GM21717 (cell line): ENCODE measurements at regions not wholly inside any gene's neighbourhood (a gene's known extent, or its start where the extent isn't known, plus 50 kb on each side); places are given as distances from the start of the nearest gene placed in this dataset.

Experiments
- ATAC-seq: cut with Tn5 transposase; IDR thresholded peaks from one replicate; pipeline ENCODE4 v1.9.1; 2021; ENCODE audit warnings: mild to moderate bottlenecking, moderate library complexity; ENCODE audit not compliant: unreplicated experiment

DNA sequence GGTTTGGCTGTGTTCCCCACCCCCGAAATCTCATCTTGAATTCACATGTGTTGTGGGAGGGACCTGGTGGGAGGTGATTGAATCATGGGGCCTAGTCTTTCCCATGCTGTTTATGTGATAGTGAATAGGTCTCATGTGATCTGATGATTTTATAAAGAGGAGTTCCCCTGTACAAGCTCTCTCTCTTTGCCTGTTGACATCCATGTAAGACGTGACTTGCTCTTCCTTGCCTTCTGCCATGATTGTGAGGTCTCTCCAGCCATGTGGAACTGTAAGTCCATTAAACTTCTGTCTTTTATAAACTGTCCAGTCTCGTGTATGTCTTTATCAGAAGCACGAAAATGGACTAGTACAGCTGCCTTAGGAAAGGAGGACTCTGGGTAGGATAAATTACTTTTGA lies 976.7 kb downstream of the MCTP2 start:
- ATAC-seq: no peak

DNA sequence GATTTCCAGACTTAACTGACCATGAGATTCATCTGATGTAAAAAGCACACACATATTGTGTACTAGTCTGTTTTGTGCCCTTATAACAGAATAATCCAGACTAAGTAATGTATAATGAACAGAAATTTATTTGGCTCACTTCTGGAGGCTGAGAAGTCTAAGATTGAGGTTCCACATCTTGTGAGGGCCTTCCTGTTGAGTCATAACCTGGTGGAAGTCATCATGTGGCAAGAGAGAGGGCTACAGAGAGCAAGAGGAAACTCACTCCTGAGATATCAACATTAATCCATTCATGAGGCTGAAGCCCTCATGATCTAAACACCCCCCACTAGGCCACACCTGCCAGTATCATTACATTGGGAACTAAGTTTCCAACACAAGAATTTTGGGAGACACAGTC lies 977.6 kb downstream of the MCTP2 start:
- no peak for ATAC-seq

DNA sequence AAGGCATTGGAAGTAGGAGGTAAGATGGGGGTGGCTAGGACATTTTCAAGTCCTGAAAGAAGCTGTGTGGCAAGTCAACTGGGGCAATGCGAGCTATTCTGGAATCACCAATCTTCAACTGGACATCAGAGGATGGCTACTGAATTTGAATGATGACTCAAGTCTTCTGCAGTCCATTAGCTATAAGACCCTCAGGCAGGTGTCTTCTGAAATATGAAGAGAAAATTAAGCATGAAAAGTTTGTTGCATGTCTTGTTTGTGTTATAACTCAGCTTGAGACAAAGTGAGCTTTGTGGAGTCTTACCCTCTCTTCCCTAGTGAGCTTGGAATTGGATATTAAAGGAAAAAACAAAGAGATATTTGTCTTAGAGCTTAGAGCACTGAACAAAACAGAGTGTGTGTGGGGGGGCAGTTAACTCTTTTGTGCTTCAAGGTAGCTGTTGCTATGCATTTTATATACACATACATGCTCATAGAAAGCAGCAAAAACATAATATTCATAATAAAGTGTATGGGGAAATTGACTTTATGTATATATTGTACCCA lies 979.1 kb downstream of the MCTP2 start:
- no peak for ATAC-seq

DNA sequence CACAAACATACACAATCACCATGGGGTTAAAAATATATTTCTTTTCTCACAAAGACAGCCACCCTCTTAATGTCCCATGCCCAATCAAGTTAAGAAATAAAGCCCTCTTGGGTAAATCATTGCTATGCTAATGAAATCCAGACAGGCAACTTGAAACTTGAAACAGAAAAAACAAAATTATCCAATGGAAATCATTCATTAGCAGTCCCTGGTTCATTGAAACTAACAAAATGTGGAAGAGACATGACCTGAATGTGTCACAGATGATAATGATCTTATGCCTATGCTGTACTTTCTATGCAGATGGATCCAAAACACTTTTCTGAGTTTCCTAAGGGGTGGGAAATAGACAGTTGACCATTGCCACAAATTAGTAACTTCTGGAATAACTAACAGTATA lies 983.7 kb downstream of the MCTP2 start:
- ATAC-seq: no peak

DNA sequence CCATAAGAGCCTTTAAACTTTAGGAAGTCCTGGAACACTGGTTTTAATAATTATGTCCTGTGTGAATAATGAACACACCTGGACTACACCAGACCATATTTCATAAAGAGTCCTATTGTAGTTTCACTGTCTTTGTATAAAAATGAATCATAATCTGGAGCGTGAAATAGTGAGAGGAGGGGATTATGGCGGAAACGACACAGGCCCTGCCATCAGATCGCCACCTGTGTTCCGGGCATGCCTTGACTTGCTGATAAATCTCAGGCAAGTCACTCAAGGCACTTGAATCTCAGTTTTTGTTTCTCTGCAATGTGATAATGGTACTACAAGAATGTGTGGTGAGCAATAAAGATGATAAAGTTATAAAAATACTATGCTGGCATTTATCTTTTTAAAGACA lies 995.5 kb downstream of the MCTP2 start:
- ATAC-seq: no peak

DNA sequence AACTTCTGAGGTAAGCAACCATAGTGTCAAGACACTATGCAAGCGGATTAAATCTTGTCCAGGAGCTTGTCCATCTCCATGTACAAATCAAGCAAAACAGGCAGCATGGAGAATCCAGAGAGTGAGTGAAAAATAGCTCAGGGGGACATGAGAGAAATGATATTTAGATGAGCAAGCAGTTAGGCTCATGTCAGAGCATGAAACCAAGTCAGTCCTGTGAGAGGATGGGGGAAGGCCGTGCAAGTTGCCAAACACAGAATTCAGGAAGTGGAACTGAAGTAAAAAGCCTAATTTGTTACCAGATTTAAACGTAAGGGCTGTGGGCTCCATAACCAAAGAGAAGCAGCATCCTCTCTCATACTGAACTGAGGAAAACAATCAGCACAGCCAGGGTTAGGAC lies 995.9 kb downstream of the MCTP2 start:
- no peak for ATAC-seq

DNA sequence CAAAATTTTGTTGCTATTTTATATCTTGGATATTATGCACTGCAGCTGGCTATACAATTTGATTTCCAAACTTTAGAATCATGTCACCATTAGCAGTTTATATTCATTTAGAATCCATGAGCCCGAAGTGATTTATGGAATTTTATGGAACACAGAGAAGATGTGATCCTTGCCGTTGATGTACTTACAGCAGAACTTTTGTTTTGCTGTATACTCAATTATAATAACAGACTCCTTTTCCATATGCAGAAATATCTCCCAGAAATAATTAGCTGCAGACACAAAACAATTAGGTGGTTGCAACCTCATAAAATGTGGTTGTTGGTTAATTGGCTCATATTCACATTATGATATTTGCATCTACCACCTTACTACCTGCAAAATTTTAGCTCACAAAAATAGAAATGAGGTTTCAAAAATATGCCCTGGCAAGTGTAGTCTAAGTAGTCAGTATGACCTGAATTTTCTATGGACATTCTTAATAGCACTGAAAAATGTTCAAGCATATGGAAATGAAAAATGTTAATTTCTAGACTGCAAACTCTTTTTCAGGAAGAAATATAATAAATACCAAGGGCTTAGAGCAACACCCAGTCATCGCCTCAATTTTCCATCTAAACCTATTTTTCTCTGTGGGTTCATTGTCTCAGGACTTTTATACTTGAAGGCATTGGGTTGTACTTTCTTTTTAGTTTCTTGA lies 997.6 kb downstream of the MCTP2 start:
- ATAC-seq: no peak

DNA sequence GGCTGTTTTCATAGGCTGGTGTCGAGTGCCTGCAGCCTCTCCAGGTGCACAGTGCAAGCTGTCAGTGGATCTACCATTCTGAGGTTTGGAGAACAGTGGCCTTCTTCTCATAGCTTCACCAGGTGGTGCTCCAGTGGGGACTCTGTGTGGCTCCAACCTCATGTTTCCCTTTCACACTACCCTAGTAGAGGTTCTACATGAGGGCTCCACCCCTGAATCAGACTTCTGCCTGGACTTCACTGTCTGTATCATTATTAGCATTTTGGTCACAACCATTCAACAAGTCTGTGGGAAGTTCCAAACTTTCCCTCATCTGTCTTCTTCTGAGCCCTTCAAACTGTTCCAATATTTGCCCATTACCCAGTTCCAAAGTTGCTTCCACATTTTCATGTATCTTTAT lies 1003.7 kb downstream of the MCTP2 start:
- ATAC-seq: no peak

DNA sequence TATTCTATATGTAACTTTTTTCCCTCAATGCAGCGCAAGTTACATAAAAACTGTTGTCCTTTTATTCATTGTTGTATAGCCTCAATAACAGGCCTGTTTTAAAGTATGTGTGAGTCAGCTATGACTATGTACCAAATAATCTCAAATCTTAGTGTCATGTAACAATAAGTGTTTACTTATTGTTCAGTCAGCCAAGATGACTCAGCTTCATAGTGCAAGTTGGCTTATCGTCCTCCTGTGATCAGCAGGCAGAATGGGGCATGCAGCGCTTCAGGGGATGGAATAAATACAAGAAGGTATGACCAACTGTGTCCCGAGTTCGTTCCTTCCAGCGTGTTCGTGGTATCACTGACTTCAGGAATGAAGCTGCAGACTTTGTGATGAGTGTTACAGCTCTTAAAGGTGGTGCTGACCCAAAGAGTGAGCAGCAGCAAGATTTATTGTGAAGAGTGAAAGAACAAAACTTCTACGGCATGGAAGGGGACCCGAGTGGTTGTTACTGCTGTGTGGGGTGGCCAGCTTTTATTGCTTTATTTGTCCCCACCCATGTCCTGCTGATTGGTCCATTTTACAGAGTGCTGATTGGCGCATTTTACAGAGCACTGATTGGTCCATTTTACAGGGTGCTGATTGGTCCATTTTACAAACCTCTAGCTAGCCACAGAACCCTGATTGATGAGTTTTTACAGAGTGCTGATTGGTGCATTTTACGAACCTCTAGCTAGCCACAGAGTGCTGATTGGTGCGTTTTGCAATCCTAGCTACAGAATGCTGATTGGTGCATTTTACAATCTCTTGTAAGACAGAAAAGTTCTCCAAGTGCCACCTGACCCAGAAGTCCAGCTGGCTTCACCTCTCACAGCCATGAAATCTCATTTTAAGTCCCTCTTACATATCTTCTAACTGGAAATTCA lies 1016.0 kb downstream of the MCTP2 start:
- no peak for ATAC-seq

DNA sequence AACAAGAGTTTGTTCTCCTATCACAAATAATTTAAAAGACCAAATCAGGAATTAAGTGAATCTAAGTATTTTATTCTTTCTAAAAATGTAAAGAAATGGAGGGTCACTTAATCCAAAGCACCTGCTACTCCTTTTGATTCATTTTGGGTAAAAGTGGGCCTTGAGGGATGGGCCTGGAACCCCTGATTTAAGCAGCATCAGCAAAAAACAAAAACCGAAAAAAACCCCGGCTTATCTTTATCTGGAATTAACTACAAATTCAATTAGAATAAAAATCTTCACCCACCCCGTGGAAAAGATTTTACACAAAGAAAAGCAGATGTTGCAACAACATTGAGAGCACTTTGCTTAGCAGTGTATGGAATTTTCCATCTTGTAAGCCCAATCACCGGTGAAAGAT lies 1018.2 kb downstream of the MCTP2 start:
- no peak for ATAC-seq

DNA sequence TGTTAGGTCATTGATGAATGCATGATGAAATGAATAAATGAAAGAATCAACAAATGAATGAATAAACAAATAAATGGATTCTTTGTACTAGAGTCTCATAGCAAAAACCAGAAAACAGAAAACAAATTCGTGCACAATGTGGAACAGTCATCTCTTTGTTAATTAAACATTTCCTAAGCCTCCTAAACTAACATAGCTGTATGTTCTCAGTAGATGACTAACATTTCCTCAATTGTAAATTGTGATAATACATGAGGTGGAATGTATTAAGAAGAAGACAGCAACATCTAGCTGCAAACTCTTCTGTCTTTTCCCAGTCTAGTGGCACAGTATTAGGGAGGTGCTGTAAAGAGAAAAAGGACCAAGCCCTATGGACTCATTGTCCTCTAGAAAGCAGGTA lies 1021.0 kb downstream of the MCTP2 start:
- no peak for ATAC-seq

DNA sequence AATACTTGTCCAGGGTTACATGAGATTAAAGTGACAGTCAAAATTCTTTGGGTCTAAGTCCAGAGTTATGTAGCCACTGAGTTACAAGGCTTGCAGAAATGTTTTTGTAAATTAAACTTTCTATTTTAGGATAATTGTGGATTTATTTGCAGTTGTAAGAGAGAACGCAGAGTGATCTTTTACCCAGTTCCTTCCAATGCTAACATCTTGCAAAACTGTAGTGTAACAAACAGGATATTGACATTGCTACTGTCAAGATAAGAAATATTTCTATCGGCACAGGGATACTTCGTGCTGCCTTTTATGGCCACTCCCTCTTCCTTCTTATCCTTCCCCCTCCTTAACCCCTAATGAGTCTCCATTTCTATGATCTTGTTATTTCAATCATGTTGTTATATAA lies 1022.9 kb downstream of the MCTP2 start:
- no peak for ATAC-seq

DNA sequence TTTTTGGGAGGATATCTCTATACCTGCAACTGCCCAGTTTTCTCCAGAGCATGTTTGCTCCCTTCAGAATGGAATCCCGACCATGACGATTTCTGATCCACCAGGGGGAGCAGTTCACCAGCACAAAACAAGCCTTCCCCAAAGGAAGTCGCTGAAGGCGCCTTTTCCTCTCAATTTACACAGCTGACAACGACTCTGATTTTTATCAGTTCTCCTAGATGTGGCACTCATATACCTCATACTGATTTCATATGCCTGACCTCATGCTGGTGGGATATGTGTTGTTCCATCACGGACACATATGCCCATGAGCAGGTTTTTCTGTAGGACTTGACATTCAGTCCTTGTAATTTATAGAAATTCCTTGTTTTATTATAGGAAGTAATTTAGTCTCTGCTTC lies 1028.2 kb downstream of the MCTP2 start:
- ATAC-seq: peak; percentile 81

DNA sequence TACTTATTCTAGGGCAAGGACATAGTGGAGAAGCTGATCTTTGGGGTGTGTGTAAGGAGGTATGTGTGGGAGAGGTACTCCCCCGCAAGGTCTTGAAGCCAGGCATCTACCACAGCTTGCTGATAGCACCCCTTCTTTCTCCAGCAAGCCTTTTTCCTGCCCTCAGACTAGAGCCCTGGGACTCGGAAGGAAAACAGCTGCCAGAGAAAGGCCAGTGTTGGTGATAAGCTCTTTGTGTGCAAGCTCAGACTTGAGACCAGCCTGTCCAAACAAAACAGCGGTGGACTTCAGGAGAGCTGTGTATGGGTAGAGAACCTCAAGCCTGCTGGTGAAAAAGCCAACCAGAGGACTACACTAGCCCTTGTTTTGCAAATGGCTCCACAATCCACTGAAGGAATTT lies 1028.6 kb downstream of the MCTP2 start:
- ATAC-seq: no peak

DNA sequence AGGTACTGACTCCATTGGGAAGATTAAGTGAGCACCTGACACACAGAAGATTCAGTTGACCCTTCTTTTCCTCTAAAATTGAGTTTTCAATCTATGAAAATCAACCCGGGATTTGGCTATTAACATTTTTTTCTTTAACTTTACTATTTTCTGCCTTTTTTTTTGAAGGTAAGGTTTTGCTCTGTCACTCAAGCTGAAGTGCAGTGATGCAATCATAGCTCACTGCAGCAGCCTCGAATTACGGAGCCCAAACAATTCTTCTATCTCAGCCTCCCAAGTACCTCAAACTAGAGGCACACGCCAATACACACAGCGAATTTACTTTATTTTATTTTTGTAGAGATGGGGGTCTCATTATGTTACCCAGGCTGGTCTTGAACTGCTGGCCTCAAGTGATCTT lies 1029.5 kb downstream of the MCTP2 start:
- ATAC-seq: no peak

DNA sequence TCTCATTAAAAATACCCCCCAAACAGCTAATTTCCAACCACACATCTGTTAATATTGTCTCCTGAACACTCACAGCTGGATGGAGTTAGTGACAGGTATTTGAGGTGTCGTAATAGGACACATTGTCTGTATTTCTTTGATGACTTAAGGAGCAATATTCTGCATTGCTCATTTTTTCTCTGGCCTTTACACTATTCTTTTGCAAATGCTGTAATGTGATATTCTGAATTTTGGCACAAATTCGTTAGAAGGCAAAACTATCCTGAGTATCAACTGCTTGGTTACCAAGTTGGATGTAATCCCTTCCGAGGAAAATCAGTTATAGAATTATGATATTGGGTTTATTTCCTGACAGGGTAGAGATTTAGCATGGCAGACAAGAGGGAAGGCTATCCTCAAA lies 1030.2 kb downstream of the MCTP2 start:
- no peak for ATAC-seq

DNA sequence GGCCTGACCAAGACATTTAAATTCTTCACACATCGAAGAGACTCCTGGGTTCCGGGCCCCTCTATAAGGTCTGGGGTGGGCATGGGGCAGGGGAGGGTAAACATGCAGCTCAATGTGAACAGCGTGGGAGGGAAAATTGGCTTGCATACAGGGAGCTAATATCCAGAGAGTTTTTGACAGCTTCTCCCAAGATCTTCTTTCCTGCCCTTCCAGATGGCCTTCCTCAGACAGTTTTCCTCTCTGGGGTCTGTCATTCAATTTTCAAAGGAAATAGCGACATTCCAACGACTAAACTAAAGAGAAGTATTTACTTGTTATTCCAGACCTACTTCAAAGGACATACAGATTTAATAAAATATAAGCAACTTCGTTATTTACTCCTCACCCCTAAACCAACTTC lies 1030.6 kb downstream of the MCTP2 start:
- no peak for ATAC-seq

DNA sequence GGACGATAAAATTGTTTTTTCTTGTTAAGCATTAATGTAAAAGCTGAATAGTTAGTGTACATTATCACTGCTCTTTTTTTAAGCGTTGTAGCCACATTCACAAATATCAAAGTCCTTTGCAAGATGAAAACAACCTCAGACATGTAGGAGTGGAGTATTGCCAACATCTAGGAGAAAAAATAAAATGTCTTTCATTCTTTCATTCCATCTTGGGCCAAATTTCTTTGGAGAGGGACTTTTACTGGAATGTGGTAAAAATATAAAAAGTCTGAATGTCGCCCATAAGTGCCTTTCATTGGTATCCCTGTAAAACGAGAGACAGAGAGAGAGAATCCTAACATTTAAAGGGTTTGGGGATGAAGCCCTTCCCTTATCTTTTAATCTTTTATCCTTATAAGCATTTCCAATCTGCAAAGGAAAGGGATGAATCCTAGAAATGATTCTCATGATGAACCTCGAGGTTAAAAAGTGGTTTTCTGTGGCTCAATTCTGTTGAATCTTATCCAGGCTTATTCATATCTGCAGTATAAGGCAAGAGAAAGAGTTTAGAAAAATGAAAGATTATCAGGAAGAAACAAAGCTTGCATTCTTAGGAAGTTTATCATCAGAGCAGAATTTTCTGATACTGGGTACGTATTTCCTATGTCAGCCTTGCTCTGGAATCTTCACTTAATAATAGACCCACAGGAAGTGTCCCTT lies 1031.7 kb downstream of the MCTP2 start:
- ATAC-seq: no peak

DNA sequence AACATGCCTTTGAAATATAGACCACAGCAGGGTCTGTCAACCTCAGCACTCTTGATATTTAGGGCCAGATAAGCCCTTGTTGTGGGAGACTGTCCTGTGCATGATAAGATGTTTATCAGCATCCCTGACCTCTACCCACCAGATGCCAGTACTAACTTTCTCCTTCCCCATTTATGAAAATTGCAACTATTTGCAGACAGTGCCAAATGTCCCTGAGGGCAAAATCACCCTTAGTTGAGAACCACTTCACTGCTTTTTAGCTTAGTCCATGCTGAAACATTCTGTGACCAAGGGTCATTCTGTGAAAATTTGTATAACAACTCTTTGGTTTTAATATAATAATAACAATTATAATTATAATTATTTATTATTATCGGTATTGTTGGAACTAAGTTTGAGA lies 1032.4 kb downstream of the MCTP2 start:
- ATAC-seq: no peak

DNA sequence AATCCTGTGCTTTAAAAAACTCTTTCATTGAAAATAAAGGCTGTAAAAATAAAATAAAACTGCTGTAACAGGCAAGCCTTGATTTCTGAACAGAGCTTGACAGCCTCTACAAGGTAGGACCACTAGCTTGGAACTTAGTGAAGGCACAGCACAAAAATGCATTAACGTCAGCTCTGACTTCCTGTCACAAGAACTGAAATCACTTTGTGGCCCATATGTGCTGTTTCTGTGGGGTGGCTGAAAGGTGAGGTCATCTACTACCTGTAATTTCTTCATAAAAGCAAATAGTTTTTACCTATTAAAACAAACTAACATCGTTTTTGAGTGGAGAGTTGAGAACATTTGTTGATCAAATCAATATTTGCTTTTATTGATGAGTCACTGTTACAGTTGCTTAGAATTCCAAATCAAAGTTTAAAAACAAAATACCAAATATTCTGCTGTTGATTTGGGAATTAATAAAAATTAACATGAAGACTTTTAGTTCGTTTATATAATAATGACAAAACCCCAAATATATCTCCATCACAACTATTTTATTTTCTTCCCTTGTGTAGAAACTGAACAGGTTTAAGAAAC lies 1034.1 kb downstream of the MCTP2 start:
- ATAC-seq: no peak

DNA sequence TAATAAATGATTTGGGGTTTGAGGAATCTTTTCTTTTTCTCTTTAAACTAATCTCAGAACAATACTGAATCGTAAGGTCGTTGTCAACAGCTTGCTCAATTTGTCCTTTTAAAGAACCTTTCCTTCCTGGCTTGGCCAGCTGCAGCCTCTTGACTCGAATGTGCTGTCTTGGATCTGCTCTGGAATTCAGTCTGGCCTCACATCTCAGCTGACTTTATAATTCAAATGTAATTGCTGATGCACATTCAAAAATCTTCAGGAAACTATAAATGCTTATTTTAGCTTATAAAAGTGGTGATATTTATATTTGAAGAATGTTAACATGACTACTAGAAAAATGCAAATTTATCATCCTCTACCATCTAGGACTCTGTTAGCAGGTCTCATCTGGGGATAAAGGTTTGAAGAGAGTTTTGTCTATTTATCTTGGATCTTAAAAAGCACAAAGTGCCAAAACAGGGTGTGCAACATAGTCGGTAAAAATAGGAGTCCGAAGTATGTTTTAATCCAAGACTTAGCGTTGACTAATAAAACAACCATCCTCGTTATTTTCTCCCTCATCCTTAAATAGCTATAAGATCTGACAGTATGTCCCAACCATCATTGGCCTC lies 1035.2 kb downstream of the MCTP2 start:
- no peak for ATAC-seq
